Activated CD8-positive, alpha-beta T cell treated with anti-CD3 and anti-CD28 coated beads for 36 hours (primary cell): ENCODE measurements at regions not wholly inside any gene's neighbourhood (a gene's known extent, or its start where the extent isn't known, plus 50 kb on each side); places are given as distances from the start of the nearest gene placed in this dataset.

Experiments used
- ATAC-seq: fragments of 200-7000 bp; cut with Tn5 transposase; one replicate; pipeline ENCODE4 v1.10.0; 2021; ENCODE audit warnings: mild to moderate bottlenecking, moderate library complexity
- CTCF ChIA-PET: fragments of 350-600 bp; sonication (Branson Sonifier 250); formaldehyde crosslinking; loops from one replicate; lab custom pipeline; 2021; ENCODE audit warnings: antibody characterized with exemption; lab: Charles Lee
- POLR2A ChIA-PET: fragments of 350-600 bp; sonication (Branson Sonifier 250); formaldehyde crosslinking; loops from one replicate; lab custom pipeline; 2021; ENCODE audit warnings: antibody characterized with exemption; lab: Charles Lee
- DNase-seq: peaks from one replicate; pipeline ENCODE4 v3.0.0-alpha.2; 2020
- H3K27ac Mint-ChIP-seq: one replicate; pipeline ENCODE4 v1.8.0; 2021; ENCODE audit warnings: mild to moderate bottlenecking, mixed read lengths
- H3K27me3 Mint-ChIP-seq: one replicate; pipeline ENCODE4 v1.8.0; 2021; ENCODE audit warnings: mixed read lengths
- H3K36me3 Mint-ChIP-seq: one replicate; pipeline ENCODE4 v1.8.0; 2021; ENCODE audit warnings: low read depth, mixed read lengths
- H3K4me1 Mint-ChIP-seq: one replicate; pipeline ENCODE4 v1.8.0; 2021; ENCODE audit warnings: low read depth, mixed read lengths
- H3K4me3 Mint-ChIP-seq: one replicate; pipeline ENCODE4 v1.8.0; 2021; ENCODE audit warnings: mild to moderate bottlenecking, moderate library complexity, mixed read lengths
- H3K9me3 Mint-ChIP-seq: one replicate; pipeline ENCODE4 v1.8.0; 2021; ENCODE audit warnings: mixed read lengths
- CTCF ChIP-seq: fragments of 200-600 bp; IDR thresholded peaks from one replicate; pipeline ENCODE4 v1.8.0; 2022; ENCODE audit warnings: antibody characterized with exemption, mild to moderate bottlenecking
- intact Hi-C: fragments of 100-400 bp; cut with micrococcal nuclease; formaldehyde crosslinking; loops from one replicate; pipeline ENCODE4 v1.10.0; 2022

- ChIA-PET CTCF (interaction anchor here (1.9 kb wide), 1 partner anchor 198 kb away, joined by 6 read pairs; no protein-coding TSS in a partner anchor), POLR2A (no interaction called here)
- H3K27me3 Mint-ChIP-seq: peaks cover 8% of the 10 kb centered on the region
- H3K4me3 Mint-ChIP-seq: no peak overlapping the region
- H3K9me3 Mint-ChIP-seq: no peaks in the 10 kb centered on the region
- DNase-seq (no peak), ATAC-seq (no peak)
- no peak for TF ChIP-seq CTCF
- intact Hi-C loops: no loop called here
- H3K36me3 Mint-ChIP-seq: no peaks in the 10 kb centered on the region
- no peak overlapping the region for H3K27ac Mint-ChIP-seq
- no peaks in the 10 kb centered on the region for H3K4me1 Mint-ChIP-seq
Observed at GRCh38 chr3:187516446-187517185, 148.4 kb downstream of the RTP4 start.

GRCh38 chr3:187507905-187508304 lies 139.7 kb downstream of the RTP4 start:
- intact Hi-C loops: no loop called here

GRCh38 chr3:187507266-187507665 lies 139.1 kb downstream of the RTP4 start:
- ChIA-PET POLR2A (no interaction called here), CTCF (no interaction called here)
- no peak for DNase-seq
- ATAC-seq: no peak
- no peak for TF ChIP-seq CTCF
- Mint-ChIP-seq H3K4me3 (no peak overlapping the region), H3K9me3 (no peaks in the 10 kb centered on the region), H3K4me1 (no peaks in the 10 kb centered on the region), H3K27ac (no peak overlapping the region), H3K36me3 (no peaks in the 10 kb centered on the region), H3K27me3 (peaks cover 15% of the 10 kb centered on the region)
- intact Hi-C loops: no loop called here

More at GRCh38 chr3:187507905-187508304, 139.7 kb downstream of the RTP4 start:
- POLR2A ChIA-PET: no interaction called here
- no peak for DNase-seq
- Mint-ChIP-seq H3K9me3 (no peaks in the 10 kb centered on the region), H3K36me3 (no peaks in the 10 kb centered on the region), H3K27ac (no peak overlapping the region), H3K27me3 (peaks cover 15% of the 10 kb centered on the region), H3K4me3 (no peak overlapping the region), H3K4me1 (no peaks in the 10 kb centered on the region)
- CTCF ChIA-PET: no interaction called here
- ATAC-seq: no peak
- TF ChIP-seq CTCF: no peak

- peaks cover 17% of the 10 kb centered on the region for H3K27me3 Mint-ChIP-seq
- H3K4me1 Mint-ChIP-seq: no peaks in the 10 kb centered on the region
- intact Hi-C loops: no loop called here
- ChIA-PET POLR2A (no interaction called here), CTCF (no interaction called here)
- ATAC-seq (no peak), DNase-seq (no peak)
- no peak overlapping the region for H3K27ac Mint-ChIP-seq
- no peak for TF ChIP-seq CTCF
- H3K36me3 Mint-ChIP-seq: no peaks in the 10 kb centered on the region
- H3K4me3 Mint-ChIP-seq: no peak overlapping the region
- no peaks in the 10 kb centered on the region for H3K9me3 Mint-ChIP-seq
Observed at GRCh38 chr3:187504435-187504834, 136.2 kb downstream of the RTP4 start.

GRCh38 chr3:187498211-187498724 lies 130.1 kb downstream of the RTP4 start:
- no peaks in the 10 kb centered on the region for H3K36me3 Mint-ChIP-seq
- H3K27me3 Mint-ChIP-seq: peaks cover 9% of the 10 kb centered on the region
- no peaks in the 10 kb centered on the region for H3K4me1 Mint-ChIP-seq
- ChIA-PET POLR2A (no interaction called here), CTCF (interaction anchor here (1.9 kb wide), 1 partner anchor 181 kb away, joined by 4 read pairs; no protein-coding TSS in a partner anchor)
- no peak for TF ChIP-seq CTCF
- ATAC-seq: no peak
- intact Hi-C loops: no loop called here
- H3K9me3 Mint-ChIP-seq: no peaks in the 10 kb centered on the region
- H3K27ac Mint-ChIP-seq: no peak overlapping the region
- DNase-seq: no peak
- no peak overlapping the region for H3K4me3 Mint-ChIP-seq
